Middle frontal gyrus (tissue), 1 donor: ENCODE measurements at regions not wholly inside any gene's neighbourhood (a gene's known extent, or its start where the extent isn't known, plus 50 kb on each side); places are given as distances from the start of the nearest gene placed in this dataset.
"Not testable (repeated sequence)": the region's sequence is repeated elsewhere in the genome, so short reads cannot be mapped to it uniquely, and the experiment has no call there.

Experiments used
- DNase-seq: peaks from one replicate; pipeline ENCODE4 v3.0.0-alpha.2; 2015; ENCODE audit warnings: low spot score; ENCODE audit errors: extremely low spot score

- DNase-seq = no peak
Observed at GRCh38 chr14:23694949-23695663, 58.9 kb downstream of the DHRS2 start.

- no peak for DNase-seq
Observed at GRCh38 chr14:23695664-23695999, 59.5 kb downstream of the DHRS2 start.

GRCh38 chr14:23696701-23697239 is 60.6 kb downstream of the DHRS2 start:
- DNase-seq = no peak

GRCh38 chr14:23697680-23698079 is 61.5 kb downstream of the DHRS2 start:
- DNase-seq = no peak

- no peak for DNase-seq
Observed at GRCh38 chr14:23702656-23703426, 66.7 kb downstream of the DHRS2 start.

GRCh38 chr14:23704890-23705289 is 68.7 kb downstream of the DHRS2 start:
- DNase-seq = no peak

GRCh38 chr14:23707415-23707814 is 71.3 kb downstream of the DHRS2 start:
- DNase-seq = no peak

- no peak for DNase-seq
Observed at GRCh38 chr14:23708343-23708742, 72.2 kb downstream of the DHRS2 start.

GRCh38 chr14:23709923-23710322 is 73.8 kb downstream of the DHRS2 start:
- DNase-seq = no peak

- no peak for DNase-seq
Observed at GRCh38 chr14:23712287-23712686, 76.1 kb downstream of the DHRS2 start.

GRCh38 chr14:23719225-23719985 is 83.2 kb downstream of the DHRS2 start:
- no peak for DNase-seq

GRCh38 chr14:23722675-23723074 is 86.5 kb downstream of the DHRS2 start:
- no peak for DNase-seq

- no peak for DNase-seq
Observed at GRCh38 chr14:23723911-23724310, 87.7 kb downstream of the DHRS2 start.

GRCh38 chr14:23725528-23725927 is 89.4 kb downstream of the DHRS2 start:
- no peak for DNase-seq

GRCh38 chr14:23725980-23726710 is 90.0 kb downstream of the DHRS2 start:
- DNase-seq = no peak

GRCh38 chr14:23727566-23728335 is 91.6 kb downstream of the DHRS2 start:
- DNase-seq = peak; percentile 14

- no peak for DNase-seq
Observed at GRCh38 chr14:23728791-23729190, 92.6 kb downstream of the DHRS2 start.

GRCh38 chr14:23729720-23730387 is 93.7 kb downstream of the DHRS2 start:
- DNase-seq = no peak

- no peak for DNase-seq
Observed at GRCh38 chr14:23735394-23735793, 99.2 kb downstream of the DHRS2 start.

- DNase-seq = not testable (repeated sequence)
Observed at GRCh38 chr14:23744368-23744767, 108.2 kb downstream of the DHRS2 start.
